ENCODE measurements at regions not wholly inside any gene's neighbourhood (a gene's known extent, or its start where the extent isn't known, plus 50 kb on each side); places are given as distances from the start of the nearest gene placed in this dataset.
"Not testable (repeated sequence)": the region's sequence is repeated elsewhere in the genome, so short reads cannot be mapped to it uniquely, and the experiment has no call there.

- no peak for DNase-seq
Measured at GRCh38 chr9:97176206-97176605, 131.3 kb upstream of the CCDC180 start.

GRCh38 chr9:97168174-97168573 is 129.2 kb upstream of the CTSV start:
- DNase-seq, result not testable (repeated sequence)

- DNase-seq, result not testable (repeated sequence)
Measured at GRCh38 chr9:97166496-97167138, 127.7 kb upstream of the CTSV start.

- DNase-seq, result no peak
Measured at GRCh38 chr9:97160255-97160654, 121.3 kb upstream of the CTSV start.

- DNase-seq, result not testable (repeated sequence)
Measured at GRCh38 chr9:97158722-97159121, 119.8 kb upstream of the CTSV start.

GRCh38 chr9:97155441-97155840 is 116.5 kb upstream of the CTSV start:
- not testable (repeated sequence) for DNase-seq

GRCh38 chr9:97153967-97154366 is 115.0 kb upstream of the CTSV start:
- no peak for DNase-seq

- DNase-seq, result not testable (repeated sequence)
Measured at GRCh38 chr9:97153160-97153559, 114.2 kb upstream of the CTSV start.

GRCh38 chr9:97150471-97150870 is 111.5 kb upstream of the CTSV start:
- DNase-seq, result not testable (repeated sequence)

GRCh38 chr9:97148428-97148827 is 109.5 kb upstream of the CTSV start:
- DNase-seq, result not testable (repeated sequence)

GRCh38 chr9:97145680-97146079 is 106.7 kb upstream of the CTSV start:
- not testable (repeated sequence) for DNase-seq

GRCh38 chr9:97140566-97140965 is 101.6 kb upstream of the CTSV start:
- no peak for DNase-seq

- no peak for DNase-seq
Measured at GRCh38 chr9:97136421-97136820, 97.5 kb upstream of the CTSV start.

GRCh38 chr9:97133966-97134365 is 95.0 kb upstream of the CTSV start:
- not testable (repeated sequence) for DNase-seq

GRCh38 chr9:97132865-97133264 is 93.9 kb upstream of the CTSV start:
- no peak for DNase-seq

GRCh38 chr9:97130864-97131263 is 91.9 kb upstream of the CTSV start:
- DNase-seq, result not testable (repeated sequence)

GRCh38 chr9:97130387-97130786 is 91.4 kb upstream of the CTSV start:
- not testable (repeated sequence) for DNase-seq

- DNase-seq, result no peak
Measured at GRCh38 chr9:97128919-97129318, 90.0 kb upstream of the CTSV start.

- DNase-seq, result no peak
Measured at GRCh38 chr9:97124256-97124655, 85.3 kb upstream of the CTSV start.

GRCh38 chr9:97110696-97111095 is 71.8 kb upstream of the CTSV start:
- no peak for DNase-seq

GRCh38 chr9:97109194-97109811 is 70.4 kb upstream of the CTSV start:
- DNase-seq, result no peak

GRCh38 chr9:97105220-97105619 is 66.3 kb upstream of the CTSV start:
- DNase-seq, result not testable (repeated sequence)

- peak; percentile 71 for DNase-seq
Measured at GRCh38 chr9:97103613-97104383, 64.9 kb upstream of the CTSV start.

- DNase-seq, result not testable (repeated sequence)
Measured at GRCh38 chr9:97099540-97099939, 60.6 kb upstream of the CTSV start.

All from NCI-H2081 treated with DMSO at 0.1 percent for 48 hours (cell line).